ENCODE measurements at regions not wholly inside any gene's neighbourhood (a gene's known extent, or its start where the extent isn't known, plus 50 kb on each side); places are given as distances from the start of the nearest gene placed in this dataset.

GRCh38 chr14:97198813-97199212 lies 401.6 kb downstream of the VRK1 start:
- TF ChIP-seq CTCF (IDR thresholded peaks at IDR 0.05), result no peak
- TF ChIP-seq POLR2A (IDR thresholded peaks at IDR 0.05), result no peak
- TF ChIP-seq EP300 (IDR thresholded peaks at IDR 0.05), result no peak
- TF ChIP-seq POLR2AphosphoS5 (IDR thresholded peaks at IDR 0.05), result no peak

Data from suprapubic skin (tissue), 4 donors.